ENCODE measurements at regions not wholly inside any gene's neighbourhood (a gene's known extent, or its start where the extent isn't known, plus 50 kb on each side); places are given as distances from the start of the nearest gene placed in this dataset.

GRCh38 chr2:63777816-63778215, 63.9 kb upstream of the UGP2 start:
- DNase-seq = no peak
- H3K4me1 ChIP-seq (ENCODE audit: control insufficient read depth, insufficient read depth, low read length) = no peaks in the 10 kb centered on the region
- no peak overlapping the region for H3K4me3 ChIP-seq (ENCODE audit: low read length)
- no peaks in the 10 kb centered on the region for H3K36me3 ChIP-seq (ENCODE audit: control insufficient read depth, insufficient read depth, low read length)
- H3K27me3 ChIP-seq (ENCODE audit: control insufficient read depth, insufficient read depth, low read length) = peaks cover 3% of the 10 kb centered on the region
- H3K27ac ChIP-seq (ENCODE audit: low read length) = no peak overlapping the region
- H3K9me3 ChIP-seq (ENCODE audit: control insufficient read depth, low read depth, low read length) = no peaks in the 10 kb centered on the region

GRCh38 chr2:63778391-63778790, 63.3 kb upstream of the UGP2 start:
- Histone ChIP-seq H3K4me1 (ENCODE audit: control insufficient read depth, insufficient read depth, low read length) (no peaks in the 10 kb centered on the region), H3K36me3 (ENCODE audit: control insufficient read depth, insufficient read depth, low read length) (no peaks in the 10 kb centered on the region), H3K4me3 (ENCODE audit: low read length) (no peak overlapping the region), H3K27me3 (ENCODE audit: control insufficient read depth, insufficient read depth, low read length) (peaks cover 3% of the 10 kb centered on the region), H3K9me3 (ENCODE audit: control insufficient read depth, low read depth, low read length) (no peaks in the 10 kb centered on the region), H3K27ac (ENCODE audit: low read length) (no peak overlapping the region)
- DNase-seq = no peak
- WGBS (ENCODE audit: insufficient coverage, low lambda C conversion rate) = 100% methylated on average over 1 of the region's 2 CpGs

GRCh38 chr2:63780518-63781155, 61.1 kb upstream of the UGP2 start:
- WGBS (ENCODE audit: insufficient coverage, low lambda C conversion rate) = 67% methylated on average over 2 of the region's 3 CpGs
- no peaks in the 10 kb centered on the region for H3K36me3 ChIP-seq (ENCODE audit: control insufficient read depth, insufficient read depth, low read length)
- DNase-seq = no peak
- H3K4me3 ChIP-seq (ENCODE audit: low read length) = no peak overlapping the region
- no peak overlapping the region for H3K27ac ChIP-seq (ENCODE audit: low read length)
- peaks cover 3% of the 10 kb centered on the region for H3K27me3 ChIP-seq (ENCODE audit: control insufficient read depth, insufficient read depth, low read length)
- H3K9me3 ChIP-seq (ENCODE audit: control insufficient read depth, low read depth, low read length) = no peaks in the 10 kb centered on the region
- no peaks in the 10 kb centered on the region for H3K4me1 ChIP-seq (ENCODE audit: control insufficient read depth, insufficient read depth, low read length)

DNA sequence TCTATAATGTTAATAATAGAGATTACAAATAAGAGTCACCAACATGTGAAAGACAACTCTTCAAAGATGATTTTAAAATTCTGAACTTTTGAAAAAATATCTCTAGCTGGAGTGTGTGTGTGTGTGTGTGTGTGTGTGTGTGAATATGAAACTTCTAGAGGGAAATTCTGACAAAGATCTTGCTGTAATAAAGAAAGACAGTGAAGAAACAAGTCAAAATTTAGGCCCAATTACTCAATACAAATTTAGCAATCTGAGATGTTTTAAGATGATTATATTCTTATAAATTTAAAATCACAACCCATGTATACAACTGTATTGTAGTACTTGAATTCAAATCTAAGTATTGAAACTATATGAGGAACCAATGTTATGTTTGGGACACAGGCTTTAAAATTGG, 57.2 kb upstream of the UGP2 start:
- Histone ChIP-seq H3K4me3 (ENCODE audit: low read length) (no peak overlapping the region), H3K27ac (ENCODE audit: low read length) (no peak overlapping the region), H3K4me1 (ENCODE audit: control insufficient read depth, insufficient read depth, low read length) (no peaks in the 10 kb centered on the region), H3K27me3 (ENCODE audit: control insufficient read depth, insufficient read depth, low read length) (no peaks in the 10 kb centered on the region), H3K9me3 (ENCODE audit: control insufficient read depth, low read depth, low read length) (no peaks in the 10 kb centered on the region), H3K36me3 (ENCODE audit: control insufficient read depth, insufficient read depth, low read length) (no peaks in the 10 kb centered on the region)
- no peak for DNase-seq

DNA sequence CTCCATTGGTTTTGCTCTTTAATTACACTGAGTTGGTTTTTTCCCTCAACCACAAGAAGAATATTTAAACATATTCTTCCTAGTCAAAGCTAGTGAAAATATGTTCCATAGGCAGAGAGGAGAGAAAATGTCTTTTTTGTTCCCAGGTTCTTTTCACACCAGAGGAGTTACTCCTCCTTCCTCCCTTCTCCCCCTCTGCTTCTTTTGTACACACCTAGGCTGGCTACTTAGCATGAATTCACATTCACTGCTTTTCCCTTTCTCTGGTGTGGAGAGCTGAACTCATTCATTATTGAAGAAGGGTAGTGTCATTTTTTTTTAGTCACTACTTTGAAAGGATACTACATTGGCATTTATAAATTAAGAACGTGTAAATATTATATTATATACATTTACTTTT, 56.6 kb upstream of the UGP2 start:
- Histone ChIP-seq H3K9me3 (ENCODE audit: control insufficient read depth, low read depth, low read length) (no peaks in the 10 kb centered on the region), H3K27ac (ENCODE audit: low read length) (no peak overlapping the region), H3K4me1 (ENCODE audit: control insufficient read depth, insufficient read depth, low read length) (no peaks in the 10 kb centered on the region), H3K36me3 (ENCODE audit: control insufficient read depth, insufficient read depth, low read length) (no peaks in the 10 kb centered on the region), H3K27me3 (ENCODE audit: control insufficient read depth, insufficient read depth, low read length) (no peaks in the 10 kb centered on the region), H3K4me3 (ENCODE audit: low read length) (no peak overlapping the region)
- 83% methylated on average over 1 of the region's 1 CpG for WGBS (ENCODE audit: insufficient coverage, low lambda C conversion rate)
- DNase-seq = no peak

- no peak for DNase-seq
- Histone ChIP-seq H3K9me3 (ENCODE audit: control insufficient read depth, low read depth, low read length) (no peaks in the 10 kb centered on the region), H3K4me1 (ENCODE audit: control insufficient read depth, insufficient read depth, low read length) (no peaks in the 10 kb centered on the region), H3K27me3 (ENCODE audit: control insufficient read depth, insufficient read depth, low read length) (no peaks in the 10 kb centered on the region), H3K4me3 (ENCODE audit: low read length) (no peak overlapping the region), H3K36me3 (ENCODE audit: control insufficient read depth, insufficient read depth, low read length) (no peaks in the 10 kb centered on the region), H3K27ac (ENCODE audit: low read length) (no peak overlapping the region)
- 100% methylated on average over 2 of the region's 3 CpGs for WGBS (ENCODE audit: insufficient coverage, low lambda C conversion rate)
Measured at GRCh38 chr2:63786471-63786870, 55.2 kb upstream of the UGP2 start.

GRCh38 chr2:63788071-63788470, 53.6 kb upstream of the UGP2 start:
- no peaks in the 10 kb centered on the region for H3K36me3 ChIP-seq (ENCODE audit: control insufficient read depth, insufficient read depth, low read length)
- 83% methylated on average over 1 of the region's 3 CpGs for WGBS (ENCODE audit: insufficient coverage, low lambda C conversion rate)
- H3K27ac ChIP-seq (ENCODE audit: low read length) = no peak overlapping the region
- H3K27me3 ChIP-seq (ENCODE audit: control insufficient read depth, insufficient read depth, low read length) = no peaks in the 10 kb centered on the region
- H3K4me3 ChIP-seq (ENCODE audit: low read length) = no peak overlapping the region
- no peaks in the 10 kb centered on the region for H3K4me1 ChIP-seq (ENCODE audit: control insufficient read depth, insufficient read depth, low read length)
- no peak for DNase-seq
- H3K9me3 ChIP-seq (ENCODE audit: control insufficient read depth, low read depth, low read length) = no peaks in the 10 kb centered on the region

DNA sequence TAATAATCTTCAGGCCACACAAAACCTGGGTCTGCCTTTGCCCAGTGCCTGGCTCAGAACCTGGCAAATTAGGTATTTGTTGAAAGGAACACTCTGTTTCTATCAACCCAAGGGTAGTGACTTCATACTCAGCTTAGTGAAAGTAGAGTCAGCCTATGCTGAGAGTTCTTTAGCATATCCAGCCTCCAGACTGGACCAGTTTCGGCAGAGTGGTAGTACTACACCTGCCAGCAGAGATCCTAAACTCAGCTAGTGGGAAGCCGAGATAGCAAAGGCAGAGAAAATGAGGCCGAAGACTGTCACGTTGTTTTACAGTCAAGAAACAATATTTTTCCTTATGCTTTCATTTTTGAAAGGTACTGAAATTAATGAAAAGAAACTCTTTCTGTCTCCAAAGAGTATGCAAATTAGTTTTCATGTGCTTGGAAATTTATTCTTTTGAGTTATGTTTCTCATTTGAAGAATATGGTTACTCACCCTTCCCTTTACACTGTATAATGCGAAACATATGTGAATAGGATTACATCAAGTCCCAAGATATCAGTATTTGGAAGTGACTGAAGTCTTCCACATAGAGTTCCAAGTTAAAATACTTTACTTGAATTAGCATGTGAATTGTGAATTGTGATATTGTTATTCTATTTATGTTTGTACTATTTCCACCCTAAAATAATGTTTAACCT, 52.2 kb upstream of the UGP2 start:
- H3K4me1 ChIP-seq (ENCODE audit: control insufficient read depth, insufficient read depth, low read length) = no peaks in the 10 kb centered on the region
- H3K27ac ChIP-seq (ENCODE audit: low read length) = no peak overlapping the region
- H3K4me3 ChIP-seq (ENCODE audit: low read length) = no peak overlapping the region
- WGBS (ENCODE audit: insufficient coverage, low lambda C conversion rate) = 82% methylated on average over 2 of the region's 5 CpGs
- H3K27me3 ChIP-seq (ENCODE audit: control insufficient read depth, insufficient read depth, low read length) = no peaks in the 10 kb centered on the region
- no peaks in the 10 kb centered on the region for H3K9me3 ChIP-seq (ENCODE audit: control insufficient read depth, low read depth, low read length)
- H3K36me3 ChIP-seq (ENCODE audit: control insufficient read depth, insufficient read depth, low read length) = no peaks in the 10 kb centered on the region
- DNase-seq = no peak

DNA sequence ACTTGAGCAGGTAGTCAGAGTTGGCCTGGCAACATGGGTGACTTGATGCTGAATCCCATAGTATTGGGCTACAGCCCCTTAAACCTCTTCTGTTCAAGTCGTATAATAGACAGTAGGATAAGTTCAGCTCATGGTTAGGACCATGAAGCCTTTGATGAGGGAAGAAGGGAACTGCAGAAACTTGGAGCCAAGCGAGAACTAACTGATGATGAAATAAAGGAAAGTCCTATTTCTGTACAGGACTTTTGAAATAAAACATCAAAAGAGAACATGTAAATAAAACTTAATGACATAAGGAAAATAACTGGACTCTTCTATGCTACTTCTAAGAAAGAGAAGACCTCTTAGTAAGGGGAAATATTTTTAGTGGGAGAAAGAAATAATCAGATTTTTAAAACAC, 51.2 kb upstream of the UGP2 start:
- H3K27ac ChIP-seq (ENCODE audit: low read length) = no peak overlapping the region

GRCh38 chr2:63790906-63791305, 50.8 kb upstream of the UGP2 start:
- WGBS (ENCODE audit: insufficient coverage, low lambda C conversion rate) = no CpG with 5 or more reads among the region's 1 CpG
- DNase-seq = no peak
- no peaks in the 10 kb centered on the region for H3K9me3 ChIP-seq (ENCODE audit: control insufficient read depth, low read depth, low read length)
- no peaks in the 10 kb centered on the region for H3K36me3 ChIP-seq (ENCODE audit: control insufficient read depth, insufficient read depth, low read length)
- no peak overlapping the region for H3K27ac ChIP-seq (ENCODE audit: low read length)
- no peaks in the 10 kb centered on the region for H3K27me3 ChIP-seq (ENCODE audit: control insufficient read depth, insufficient read depth, low read length)
- H3K4me1 ChIP-seq (ENCODE audit: control insufficient read depth, insufficient read depth, low read length) = no peaks in the 10 kb centered on the region
- H3K4me3 ChIP-seq (ENCODE audit: low read length) = no peak overlapping the region

More for the DNA sequence above, 51.2 kb upstream of the UGP2 start:
- no peaks in the 10 kb centered on the region for H3K27me3 ChIP-seq (ENCODE audit: control insufficient read depth, insufficient read depth, low read length)
- no peak overlapping the region for H3K4me3 ChIP-seq (ENCODE audit: low read length)
- DNase-seq = no peak
- no peaks in the 10 kb centered on the region for H3K36me3 ChIP-seq (ENCODE audit: control insufficient read depth, insufficient read depth, low read length)
- WGBS (ENCODE audit: insufficient coverage, low lambda C conversion rate) = 100% methylated on average over 1 of the region's 2 CpGs
- no peaks in the 10 kb centered on the region for H3K4me1 ChIP-seq (ENCODE audit: control insufficient read depth, insufficient read depth, low read length)
- H3K9me3 ChIP-seq (ENCODE audit: control insufficient read depth, low read depth, low read length) = no peaks in the 10 kb centered on the region

DNA sequence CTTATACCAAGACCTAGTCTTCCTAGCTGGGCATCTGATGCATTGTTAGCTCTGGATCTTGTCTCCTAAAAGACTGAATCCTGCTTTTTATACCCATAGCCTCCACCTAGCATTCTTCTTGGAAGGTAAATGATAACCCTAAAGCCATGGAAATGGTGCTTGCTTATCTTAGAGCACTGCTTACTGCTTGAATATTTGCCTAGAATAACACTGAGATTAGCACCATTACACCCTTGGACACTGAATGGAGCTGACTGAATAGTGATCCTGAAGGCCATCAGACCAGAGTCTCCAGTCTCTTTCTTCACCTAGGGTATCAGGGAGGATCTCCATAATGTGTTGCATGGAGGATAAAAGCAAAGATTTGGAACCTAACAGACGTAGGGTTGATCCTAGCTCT, 50.3 kb upstream of the UGP2 start:
- Histone ChIP-seq H3K27me3 (ENCODE audit: control insufficient read depth, insufficient read depth, low read length) (no peaks in the 10 kb centered on the region), H3K36me3 (ENCODE audit: control insufficient read depth, insufficient read depth, low read length) (no peaks in the 10 kb centered on the region), H3K4me1 (ENCODE audit: control insufficient read depth, insufficient read depth, low read length) (no peaks in the 10 kb centered on the region), H3K9me3 (ENCODE audit: control insufficient read depth, low read depth, low read length) (no peaks in the 10 kb centered on the region), H3K4me3 (ENCODE audit: low read length) (no peak overlapping the region), H3K27ac (ENCODE audit: low read length) (no peak overlapping the region)
- WGBS (ENCODE audit: insufficient coverage, low lambda C conversion rate) = no CpG with 5 or more reads among the region's 1 CpG
- DNase-seq = no peak
